OCI-LY7 (cell line): ENCODE measurements at regions not wholly inside any gene's neighbourhood (a gene's known extent, or its start where the extent isn't known, plus 50 kb on each side); places are given as distances from the start of the nearest gene placed in this dataset.

Source experiments
- BruUV-seq: library from RNA; stranded (reverse); fragments of 400-500 nt; replicated peaks from 2 replicates; lab custom pipeline; 2021; lab: Mats Ljungman, UMichigan
- CTCF ChIA-PET: fragments of 300-600 bp; sonication (Branson Sonifier 250); formaldehyde crosslinking; loops from one replicate; lab custom pipeline; 2022; ENCODE audit warnings: antibody characterized with exemption; ENCODE audit not compliant: unreplicated experiment; lab: Charles Lee
- POLR2A ChIA-PET: fragments of 300-600 bp; sonication (Branson Sonifier 250); formaldehyde crosslinking; loops from one replicate; lab custom pipeline; 2022; ENCODE audit warnings: antibody characterized with exemption; lab: Charles Lee
- DNase-seq: peaks from one replicate; pipeline ENCODE4 v3.0.0-alpha.2; 2015; ENCODE audit warnings: low spot score
- H2AFZ ChIP-seq: fragments of 200-600 bp; sonication (generic), shearing (Covaris generic); 2 replicates; pipeline ENCODE4 v1.6.1; 2014; ENCODE audit warnings: mild to moderate bottlenecking, antibody characterized with exemption, low read length, moderate library complexity
- H3K27ac ChIP-seq: fragments of 200-600 bp; sonication (generic); 2 replicates; pipeline ENCODE4 v1.5.1; 2014; ENCODE audit warnings: mixed run types, low read depth, mild to moderate bottlenecking, moderate library complexity, low read length, inconsistent platforms; ENCODE audit not compliant: poor library complexity, severe bottlenecking
- H3K36me3 ChIP-seq: fragments of 200-600 bp; sonication (generic); 2 replicates; pipeline ENCODE4 v1.6.1; 2014; ENCODE audit warnings: mild to moderate bottlenecking, antibody characterized with exemption, low read length, moderate library complexity, mixed read lengths; ENCODE audit not compliant: insufficient read depth
- H3K4me1 ChIP-seq: fragments of 200-600 bp; sonication (generic); 2 replicates; pipeline ENCODE4 v1.5.1; 2014; ENCODE audit warnings: mild to moderate bottlenecking, low read length; ENCODE audit not compliant: insufficient read depth, poor library complexity, severe bottlenecking
- H3K4me2 ChIP-seq: fragments of 200-600 bp; sonication (generic); 2 replicates; pipeline ENCODE4 v1.6.1; 2014; ENCODE audit warnings: mild to moderate bottlenecking, low read length
- H3K4me3 ChIP-seq: fragments of 200-600 bp; sonication (generic); 2 replicates; pipeline ENCODE4 v1.5.1; 2014; ENCODE audit warnings: mild to moderate bottlenecking, low read depth, low read length; ENCODE audit not compliant: poor library complexity, severe bottlenecking
- H3K79me2 ChIP-seq: fragments of 200-600 bp; sonication (generic); 2 replicates; pipeline ENCODE4 v1.6.1; 2016; ENCODE audit warnings: low read depth, mild to moderate bottlenecking, low read length, moderate library complexity, mixed read lengths; ENCODE audit not compliant: insufficient read depth
- H3K9me2 ChIP-seq: fragments of 200-600 bp; sonication (generic); 2 replicates; pipeline ENCODE4 v1.6.1; 2016; ENCODE audit warnings: mild to moderate bottlenecking, low read length, mixed read lengths; ENCODE audit not compliant: insufficient read depth
- H3K9me3 ChIP-seq: fragments of 200-600 bp; sonication (generic); 2 replicates; pipeline ENCODE4 v1.6.1; 2014; ENCODE audit warnings: mild to moderate bottlenecking, mixed run types, low read length, mixed read lengths
- H4K20me1 ChIP-seq: fragments of 200-600 bp; sonication (generic); 2 replicates; pipeline ENCODE4 v1.6.1; 2014; ENCODE audit warnings: mild to moderate bottlenecking, antibody characterized with exemption, low read length, moderate library complexity, mixed read lengths; ENCODE audit not compliant: insufficient read depth
- CTCF ChIP-seq: fragments of 200-600 bp; sonication (generic); conservative IDR thresholded peaks from 2 replicates; pipeline ENCODE4 v1.5.1; 2014; ENCODE audit warnings: mild to moderate bottlenecking, antibody characterized with exemption, low read length, moderate library complexity, mixed read lengths
- EZH2phosphoT487 ChIP-seq: fragments of 200-600 bp; sonication (generic); IDR thresholded peaks from 2 replicates; pipeline ENCODE4 v1.6.1; 2018; ENCODE audit warnings: low read depth, borderline replicate concordance, mild to moderate bottlenecking, mixed run types, antibody characterized with exemption, low read length, moderate library complexity, mixed read lengths
- intact Hi-C: fragments of 100-400 bp; cut with micrococcal nuclease; formaldehyde crosslinking; loops from one replicate; pipeline ENCODE4 v1.10.0; 2022; ENCODE audit not compliant: unreplicated experiment

GRCh38 chr18:22517356-22517755 lies 99.6 kb upstream of the CTAGE1 start:
- Histone ChIP-seq H3K4me3 (no peak overlapping the region), H2AFZ (no peak overlapping the region), H3K27ac (no peak overlapping the region), H3K4me1 (no peaks in the 10 kb centered on the region), H3K4me2 (no peak overlapping the region), H3K9me2 (no peaks in the 10 kb centered on the region), H3K36me3 (no peaks in the 10 kb centered on the region), H4K20me1 (no peaks in the 10 kb centered on the region), H3K9me3 (no peaks in the 10 kb centered on the region), H3K79me2 (no peaks in the 10 kb centered on the region)
- DNase-seq: no peak
- POLR2A ChIA-PET: no interaction called here
- TF ChIP-seq EZH2phosphoT487: no peak
- no peak for TF ChIP-seq CTCF
- intact Hi-C loops: no loop called here
- no TSS peak for BruUV-seq
- CTCF ChIA-PET: no interaction called here

GRCh38 chr18:22521026-22521707 lies 103.5 kb upstream of the CTAGE1 start:
- Histone ChIP-seq H3K36me3 (no peaks in the 10 kb centered on the region), H2AFZ (no peak overlapping the region), H3K4me1 (no peaks in the 10 kb centered on the region), H3K79me2 (no peaks in the 10 kb centered on the region), H3K9me2 (no peaks in the 10 kb centered on the region), H3K27ac (no peak overlapping the region), H4K20me1 (no peaks in the 10 kb centered on the region), H3K9me3 (no peaks in the 10 kb centered on the region), H3K4me2 (no peak overlapping the region), H3K4me3 (no peak overlapping the region)
- POLR2A ChIA-PET: interaction anchor here (0.6 to 0.8 kb wide), 2 partner anchors 20 to 48 kb away, joined by 3 to 4 read pairs; no protein-coding TSS in a partner anchor
- CTCF ChIA-PET: no interaction called here
- intact Hi-C loops: no loop called here
- BruUV-seq: no TSS peak
- DNase-seq: no peak
- no peak for TF ChIP-seq CTCF
- no peak for TF ChIP-seq EZH2phosphoT487

- Histone ChIP-seq H3K4me1 (no peaks in the 10 kb centered on the region), H3K4me2 (no peak overlapping the region), H3K79me2 (no peaks in the 10 kb centered on the region), H4K20me1 (no peaks in the 10 kb centered on the region), H2AFZ (no peak overlapping the region), H3K4me3 (no peak overlapping the region), H3K9me3 (no peaks in the 10 kb centered on the region), H3K9me2 (no peaks in the 10 kb centered on the region), H3K27ac (no peak overlapping the region), H3K36me3 (no peaks in the 10 kb centered on the region)
- ChIA-PET POLR2A (interaction anchor here (0.6 kb wide), 1 partner anchor 93 kb away, joined by 4 read pairs; no protein-coding TSS in a partner anchor), CTCF (no interaction called here)
- TF ChIP-seq CTCF: no peak
- no peak for TF ChIP-seq EZH2phosphoT487
- intact Hi-C loops: no loop called here
- BruUV-seq: no TSS peak
- DNase-seq: no peak
Observed at GRCh38 chr18:22523481-22523880, 105.8 kb upstream of the CTAGE1 start.
